BJ (cell line): ENCODE measurements at regions not wholly inside any gene's neighbourhood (a gene's known extent, or its start where the extent isn't known, plus 50 kb on each side); places are given as distances from the start of the nearest gene placed in this dataset.

Source experiments
- CTCF ChIA-PET: fragments of 350-600 bp; formaldehyde crosslinking; extraction: SDS; loops from one replicate; lab custom pipeline; 2021; ENCODE audit warnings: antibody characterized with exemption, inconsistent platforms; lab: Yijun Ruan, JAX
- POLR2A ChIA-PET: fragments of 300-600 bp; sonication (Branson Sonifier 250); formaldehyde crosslinking; extraction: SDS; loops from one replicate; lab custom pipeline; 2021; ENCODE audit warnings: antibody characterized with exemption; lab: Charles Lee
- DNase-seq: peaks from one replicate; pipeline ENCODE4 v3.0.0-alpha.2; 2011; ENCODE audit warnings: low read depth
- H3K27me3 ChIP-seq: 2 replicates; pipeline ENCODE4 v1.6.0; 2011; ENCODE audit warnings: low read length; ENCODE audit not compliant: control insufficient read depth, insufficient read depth
- H3K36me3 ChIP-seq: 2 replicates; pipeline ENCODE4 v1.5.1; 2011; ENCODE audit warnings: low read length; ENCODE audit not compliant: control insufficient read depth, insufficient read depth
- H3K4me3 ChIP-seq: 2 replicates; pipeline ENCODE4 v1.5.1; 2011; ENCODE audit warnings: low read depth, mild to moderate bottlenecking, control low read depth, low read length
- TF ChIP-seq, protein P1 (sequence below): IDR thresholded peaks from 2 replicates; pipeline ENCODE4 v1.5.1; 2011; ENCODE audit warnings: low read depth, mild to moderate bottlenecking, control low read depth, inconsistent platforms, low read length, moderate library complexity; ENCODE audit not compliant: insufficient read depth

DNA sequence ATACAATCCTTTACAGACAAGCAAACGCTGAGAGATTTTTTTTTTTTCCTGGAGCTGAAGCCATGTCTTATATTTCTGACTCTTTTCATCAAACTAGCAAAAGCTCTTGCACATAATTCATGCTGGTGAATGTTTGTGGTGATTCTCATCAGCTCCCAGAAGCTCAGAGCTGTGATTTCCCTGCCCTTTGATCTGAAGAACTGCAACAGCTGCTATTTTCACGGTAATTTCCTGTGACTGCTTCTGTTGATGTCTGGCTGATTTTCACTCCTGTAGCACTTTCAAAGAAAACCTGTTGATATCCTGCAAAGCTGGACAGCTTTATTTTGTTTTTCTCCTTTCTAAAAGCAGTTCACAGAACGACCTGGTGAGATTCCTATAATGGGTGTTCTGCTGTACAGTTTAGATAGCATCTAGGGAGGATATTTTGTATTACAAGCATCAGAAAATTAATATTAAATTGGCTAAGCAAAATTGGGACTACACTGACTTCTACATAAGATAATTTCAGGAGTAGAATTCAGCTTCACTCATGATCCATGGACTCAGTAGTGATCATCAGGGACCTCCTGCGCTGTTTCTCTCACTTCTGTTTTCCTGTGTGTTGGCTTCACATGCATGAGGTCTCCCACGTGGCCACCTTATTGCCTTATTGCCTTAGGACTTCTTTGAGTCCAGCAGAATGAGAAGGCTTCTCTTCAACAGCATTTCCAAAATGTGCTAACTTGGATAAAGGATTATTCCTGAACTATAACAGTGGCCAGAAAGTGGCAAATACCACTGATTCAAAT lies 1111.6 kb upstream of the SORCS1 start:
- POLR2A ChIA-PET = no interaction called here
- TF ChIP-seq, protein P1, sequence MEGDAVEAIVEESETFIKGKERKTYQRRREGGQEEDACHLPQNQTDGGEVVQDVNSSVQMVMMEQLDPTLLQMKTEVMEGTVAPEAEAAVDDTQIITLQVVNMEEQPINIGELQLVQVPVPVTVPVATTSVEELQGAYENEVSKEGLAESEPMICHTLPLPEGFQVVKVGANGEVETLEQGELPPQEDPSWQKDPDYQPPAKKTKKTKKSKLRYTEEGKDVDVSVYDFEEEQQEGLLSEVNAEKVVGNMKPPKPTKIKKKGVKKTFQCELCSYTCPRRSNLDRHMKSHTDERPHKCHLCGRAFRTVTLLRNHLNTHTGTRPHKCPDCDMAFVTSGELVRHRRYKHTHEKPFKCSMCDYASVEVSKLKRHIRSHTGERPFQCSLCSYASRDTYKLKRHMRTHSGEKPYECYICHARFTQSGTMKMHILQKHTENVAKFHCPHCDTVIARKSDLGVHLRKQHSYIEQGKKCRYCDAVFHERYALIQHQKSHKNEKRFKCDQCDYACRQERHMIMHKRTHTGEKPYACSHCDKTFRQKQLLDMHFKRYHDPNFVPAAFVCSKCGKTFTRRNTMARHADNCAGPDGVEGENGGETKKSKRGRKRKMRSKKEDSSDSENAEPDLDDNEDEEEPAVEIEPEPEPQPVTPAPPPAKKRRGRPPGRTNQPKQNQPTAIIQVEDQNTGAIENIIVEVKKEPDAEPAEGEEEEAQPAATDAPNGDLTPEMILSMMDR = no peak

DNA sequence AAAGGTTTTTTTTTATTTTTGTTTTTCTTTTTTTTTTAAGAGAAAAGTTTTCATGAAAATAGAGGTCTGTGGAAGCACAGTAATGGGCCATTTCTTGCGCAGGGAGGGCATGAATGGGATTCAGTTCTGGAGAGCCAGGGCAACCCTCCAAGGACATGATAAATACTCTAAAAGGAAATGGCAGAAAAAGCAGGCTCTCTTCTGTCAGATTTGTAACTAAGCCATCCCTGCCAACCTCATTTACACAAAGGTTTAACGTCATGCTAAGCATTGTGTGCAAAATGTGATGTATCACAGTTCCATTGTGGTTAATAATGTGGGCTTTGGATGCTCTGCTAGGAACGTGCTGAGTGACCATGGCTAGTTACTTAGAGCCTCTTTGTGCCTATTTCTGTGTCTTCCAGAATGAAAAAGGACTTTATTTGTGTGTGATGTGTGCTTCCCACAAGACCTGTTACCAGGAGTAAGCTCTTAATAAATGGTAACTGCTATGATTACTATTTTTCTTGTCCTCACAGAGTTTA lies 1095.9 kb upstream of the SORCS1 start:
- ChIA-PET POLR2A (no interaction called here), CTCF (no interaction called here)
- no peak for DNase-seq
- TF ChIP-seq, protein P1 = no peak
- no peaks in the 10 kb centered on the region for H3K27me3 ChIP-seq
- H3K36me3 ChIP-seq = no peaks in the 10 kb centered on the region
- no peak overlapping the region for H3K4me3 ChIP-seq

More for the DNA sequence above, 1111.6 kb upstream of the SORCS1 start:
- Histone ChIP-seq H3K4me3 (no peak overlapping the region), H3K27me3 (no peaks in the 10 kb centered on the region), H3K36me3 (no peaks in the 10 kb centered on the region)
- CTCF ChIA-PET = no interaction called here
- DNase-seq = no peak

GRCh38 chr10:108254089-108254488 lies 1089.6 kb upstream of the SORCS1 start:
- Histone ChIP-seq H3K27me3 (no peaks in the 10 kb centered on the region), H3K4me3 (no peak overlapping the region), H3K36me3 (no peaks in the 10 kb centered on the region)
- TF ChIP-seq, protein P1 = no peak
- no peak for DNase-seq
- ChIA-PET POLR2A (no interaction called here), CTCF (no interaction called here)

DNA sequence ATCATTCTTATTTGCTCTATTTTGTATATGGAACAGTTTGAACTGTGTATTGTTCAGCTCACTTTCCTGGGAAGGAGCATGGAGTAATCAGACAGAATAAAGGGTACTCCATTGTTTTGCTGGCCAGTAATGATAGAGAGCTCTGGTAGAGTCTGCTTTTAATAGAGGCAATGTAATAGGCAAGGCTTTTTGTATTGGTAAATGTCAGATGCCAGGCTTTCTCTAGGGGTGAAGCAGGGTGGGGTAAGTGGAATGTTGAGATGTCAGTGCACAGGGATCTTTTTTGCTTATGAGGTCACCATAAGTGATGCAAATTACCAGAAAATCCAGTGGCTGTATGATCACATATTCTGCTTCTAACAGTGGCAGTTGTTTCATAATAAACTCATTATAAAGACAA lies 1088.3 kb upstream of the SORCS1 start:
- DNase-seq = no peak
- CTCF ChIA-PET = no interaction called here
- H3K4me3 ChIP-seq = no peak overlapping the region
- H3K36me3 ChIP-seq = no peaks in the 10 kb centered on the region
- H3K27me3 ChIP-seq = no peaks in the 10 kb centered on the region
- TF ChIP-seq, protein P1 = no peak
- POLR2A ChIA-PET = no interaction called here

- CTCF ChIA-PET = no interaction called here
- POLR2A ChIA-PET = no interaction called here
Measured at GRCh38 chr10:108250936-108251620, 1086.6 kb upstream of the SORCS1 start.

More at GRCh38 chr10:108250936-108251620, 1086.6 kb upstream of the SORCS1 start:
- TF ChIP-seq, protein P1 = no peak
- Histone ChIP-seq H3K27me3 (no peaks in the 10 kb centered on the region), H3K36me3 (no peaks in the 10 kb centered on the region), H3K4me3 (no peak overlapping the region)
- DNase-seq = no peak
